ENCODE measurements at regions not wholly inside any gene's neighbourhood (a gene's known extent, or its start where the extent isn't known, plus 50 kb on each side); places are given as distances from the start of the nearest gene placed in this dataset.

DNA sequence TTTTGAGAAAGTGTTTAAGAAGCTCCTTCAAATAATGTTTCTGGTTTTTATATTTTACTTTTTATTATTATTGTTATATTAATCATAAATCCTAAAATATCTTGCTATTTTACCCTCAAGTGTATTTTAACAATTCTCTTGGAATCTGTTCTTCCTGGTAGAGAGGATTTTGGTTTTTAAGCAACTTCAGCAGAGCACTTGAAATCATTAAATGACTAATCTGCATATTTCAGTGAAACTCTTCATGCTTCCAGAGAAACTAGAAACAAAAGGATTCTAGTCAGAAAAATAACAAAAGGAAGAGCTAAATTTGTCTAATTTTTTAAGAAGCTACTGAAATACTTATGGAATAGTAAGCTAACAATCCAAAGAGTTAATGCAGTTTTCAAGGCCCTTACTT lies 1057.3 kb downstream of the TLE1 start:
- no peak overlapping the region for H3K27ac ChIP-seq
- no peaks in the 10 kb centered on the region for H3K4me1 ChIP-seq
- H3K9me3 ChIP-seq = peaks cover 0 to 18% (median 0%) of the 10 kb centered on the region in 3 donors
- no peak overlapping the region for H3K4me3 ChIP-seq
- ATAC-seq = no peak
- H3K36me3 ChIP-seq = no peaks in the 10 kb centered on the region
- TF ChIP-seq CTCF (IDR thresholded peaks at IDR 0.05) = no peak
- no peak for TF ChIP-seq EP300 (IDR thresholded peaks at IDR 0.05)
- TF ChIP-seq POLR2A (IDR thresholded peaks at IDR 0.05) = no peak
- TF ChIP-seq POLR2AphosphoS5 (IDR thresholded peaks at IDR 0.05) = no peak
- H3K27me3 ChIP-seq = no peaks in the 10 kb centered on the region

DNA sequence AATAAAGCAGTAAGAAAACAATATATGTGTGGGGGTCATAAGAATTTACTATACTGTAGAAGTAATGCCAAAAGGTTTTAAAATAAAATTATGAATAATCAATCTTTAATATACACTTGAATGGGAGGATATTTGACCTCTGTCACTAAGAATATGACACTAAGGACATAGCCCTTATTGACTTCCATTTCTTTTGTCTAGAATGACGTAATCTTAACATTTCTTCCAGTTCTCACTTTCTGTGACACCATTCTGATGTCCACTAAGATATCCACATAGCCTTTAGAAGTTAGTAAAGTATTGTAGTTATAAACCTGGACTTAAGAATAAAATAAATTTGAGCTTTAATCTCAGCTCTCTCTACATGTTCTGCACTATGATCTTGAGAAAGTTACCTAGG lies 1050.7 kb downstream of the TLE4 start:
- TF ChIP-seq EP300 (IDR thresholded peaks at IDR 0.05) (no peak), POLR2AphosphoS5 (IDR thresholded peaks at IDR 0.05) (no peak), CTCF (IDR thresholded peaks at IDR 0.05) (no peak), POLR2A (IDR thresholded peaks at IDR 0.05) (no peak)
- no peak overlapping the region for H3K4me3 ChIP-seq
- WGBS, 2 donors (ENCODE audit: low coverage in 1 of 2) = 79 to 100% methylated on average over 1 of the region's 1 CpG
- no peaks in the 10 kb centered on the region for H3K9me3 ChIP-seq
- no peaks in the 10 kb centered on the region for H3K4me1 ChIP-seq
- no peak for ATAC-seq
- no peaks in the 10 kb centered on the region for H3K27me3 ChIP-seq
- H3K27ac ChIP-seq = no peak overlapping the region
- H3K36me3 ChIP-seq = no peaks in the 10 kb centered on the region

GRCh38 chr9:80619356-80619755 lies 1047.6 kb downstream of the TLE4 start:
- Histone ChIP-seq H3K27ac (no peak overlapping the region), H3K27me3 (no peaks in the 10 kb centered on the region), H3K4me3 (no peak overlapping the region), H3K36me3 (no peaks in the 10 kb centered on the region), H3K9me3 (no peaks in the 10 kb centered on the region), H3K4me1 (no peaks in the 10 kb centered on the region)
- WGBS, 2 donors (ENCODE audit: low coverage in 1 of 2) = 50 to 94% methylated on average over 3 of the region's 3 CpGs
- no peak for ATAC-seq
- TF ChIP-seq POLR2AphosphoS5 (IDR thresholded peaks at IDR 0.05) = no peak
- TF ChIP-seq EP300 (IDR thresholded peaks at IDR 0.05) = no peak
- TF ChIP-seq POLR2A (IDR thresholded peaks at IDR 0.05) = no peak
- no peak for TF ChIP-seq CTCF (IDR thresholded peaks at IDR 0.05)

- 35 to 74% methylated on average over 3 to 4 of the region's 4 CpGs for WGBS, 2 donors (ENCODE audit: low coverage in 1 of 2)
- Histone ChIP-seq H3K9me3 (no peaks in the 10 kb centered on the region), H3K27ac (no peak overlapping the region), H3K4me1 (no peaks in the 10 kb centered on the region), H3K27me3 (no peaks in the 10 kb centered on the region), H3K36me3 (no peaks in the 10 kb centered on the region), H3K4me3 (no peak overlapping the region)
- no peak for TF ChIP-seq POLR2A (IDR thresholded peaks at IDR 0.05)
- TF ChIP-seq POLR2AphosphoS5 (IDR thresholded peaks at IDR 0.05) = no peak
- no peak for TF ChIP-seq CTCF (IDR thresholded peaks at IDR 0.05)
- no peak for TF ChIP-seq EP300 (IDR thresholded peaks at IDR 0.05)
- ATAC-seq = no peak
These were observed 1044.2 kb downstream of the TLE4 start for GRCh38 chr9:80615964-80616363.

DNA sequence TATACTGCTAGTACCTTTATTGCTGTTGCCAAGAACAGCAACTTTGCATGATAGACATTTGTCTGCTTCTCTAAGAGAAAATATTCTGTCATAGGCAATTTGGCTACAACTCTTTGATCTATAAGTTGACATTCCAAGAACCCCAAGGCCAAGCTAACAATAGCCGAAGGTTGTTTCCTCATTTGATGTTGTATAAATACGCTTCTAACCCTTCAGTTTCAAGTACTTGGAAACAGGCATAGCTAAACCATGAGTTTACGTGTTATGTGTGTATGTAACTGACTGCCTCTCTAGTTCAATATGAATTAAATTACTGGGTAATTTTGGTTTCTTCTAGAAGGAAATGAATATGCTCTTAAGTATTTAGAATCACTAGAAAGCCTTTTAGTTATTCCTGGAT lies 1034.0 kb downstream of the TLE4 start:
- peaks cover 0 to 8% (median 0%) of the 10 kb centered on the region in 3 donors for H3K4me1 ChIP-seq
- no peaks in the 10 kb centered on the region for H3K9me3 ChIP-seq
- 86 to 91% methylated on average over 3 of the region's 3 CpGs for WGBS, 2 donors (ENCODE audit: low coverage in 1 of 2)
- no peaks in the 10 kb centered on the region for H3K36me3 ChIP-seq
- ATAC-seq = no peak
- H3K4me3 ChIP-seq = no peak overlapping the region
- H3K27ac ChIP-seq = no peak overlapping the region
- H3K27me3 ChIP-seq = no peaks in the 10 kb centered on the region
- TF ChIP-seq CTCF (IDR thresholded peaks at IDR 0.05) (no peak), POLR2AphosphoS5 (IDR thresholded peaks at IDR 0.05) (no peak), EP300 (IDR thresholded peaks at IDR 0.05) (no peak), POLR2A (IDR thresholded peaks at IDR 0.05) (no peak)
